GM12872 (cell line): ENCODE measurements at regions not wholly inside any gene's neighbourhood (a gene's known extent, or its start where the extent isn't known, plus 50 kb on each side); places are given as distances from the start of the nearest gene placed in this dataset.

ENCODE experiments used
- CTCF ChIP-seq: IDR thresholded peaks from 3 replicates; pipeline ENCODE4 v1.5.1; 2011; ENCODE audit warnings: low read depth, mild to moderate bottlenecking, low read length, moderate library complexity; ENCODE audit not compliant: insufficient read depth

GRCh38 chrX:68908071-68908470, 79.2 kb downstream of the EFNB1 start:
- TF ChIP-seq CTCF: no peak

- no peak for TF ChIP-seq CTCF
Measured at GRCh38 chrX:68902706-68903504, 74.1 kb downstream of the EFNB1 start.

- TF ChIP-seq CTCF: no peak
Measured at GRCh38 chrX:68901519-68901918, 72.7 kb downstream of the EFNB1 start.

GRCh38 chrX:68898598-68898997, 69.8 kb downstream of the EFNB1 start:
- no peak for TF ChIP-seq CTCF

- TF ChIP-seq CTCF: no peak
Measured at GRCh38 chrX:68897118-68897945, 68.5 kb downstream of the EFNB1 start.

- TF ChIP-seq CTCF: no peak
Measured at GRCh38 chrX:68896581-68896980, 67.8 kb downstream of the EFNB1 start.

GRCh38 chrX:68895778-68896177, 67.0 kb downstream of the EFNB1 start:
- TF ChIP-seq CTCF: no peak
